ENCODE measurements at regions not wholly inside any gene's neighbourhood (a gene's known extent, or its start where the extent isn't known, plus 50 kb on each side); places are given as distances from the start of the nearest gene placed in this dataset.

DNA sequence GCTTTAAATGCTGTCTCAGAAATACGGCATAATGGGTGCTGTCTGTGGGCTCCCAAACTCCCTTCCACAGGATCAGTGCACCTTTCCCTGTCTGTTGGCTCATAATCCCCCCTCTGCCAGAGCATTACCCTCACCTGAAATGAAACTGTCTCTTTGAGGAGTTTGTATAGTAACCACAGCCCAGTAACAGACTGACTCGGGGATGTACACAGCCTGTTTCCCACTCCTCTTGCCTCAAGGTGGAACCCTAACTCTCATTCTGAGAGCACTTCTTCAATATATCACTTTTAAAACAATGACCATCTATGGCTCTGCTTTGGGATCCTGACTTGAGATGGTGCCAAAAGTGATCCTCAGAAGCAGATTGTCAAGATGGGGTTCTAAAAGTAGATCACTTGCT lies 332.5 kb downstream of the AMY1C start:
- no peak overlapping the region for H3K27ac ChIP-seq (ENCODE audit: low read depth, low read length)
- no peaks in the 10 kb centered on the region for H3K79me2 ChIP-seq (ENCODE audit: control insufficient read depth, insufficient read depth, low read length, unreplicated experiment)
- no peaks in the 10 kb centered on the region for H3K36me3 ChIP-seq (ENCODE audit: insufficient read depth, low read length)
- H3K4me1 ChIP-seq (ENCODE audit: control insufficient read depth, insufficient read depth, low read length, unreplicated experiment) = no peaks in the 10 kb centered on the region
- H2AFZ ChIP-seq (ENCODE audit: low read length, unreplicated experiment) = no peak overlapping the region
- H3K4me3 ChIP-seq (ENCODE audit: low read depth, low read length) = no peak overlapping the region
- no peaks in the 10 kb centered on the region for H3K27me3 ChIP-seq (ENCODE audit: insufficient read depth, low read length)

DNA sequence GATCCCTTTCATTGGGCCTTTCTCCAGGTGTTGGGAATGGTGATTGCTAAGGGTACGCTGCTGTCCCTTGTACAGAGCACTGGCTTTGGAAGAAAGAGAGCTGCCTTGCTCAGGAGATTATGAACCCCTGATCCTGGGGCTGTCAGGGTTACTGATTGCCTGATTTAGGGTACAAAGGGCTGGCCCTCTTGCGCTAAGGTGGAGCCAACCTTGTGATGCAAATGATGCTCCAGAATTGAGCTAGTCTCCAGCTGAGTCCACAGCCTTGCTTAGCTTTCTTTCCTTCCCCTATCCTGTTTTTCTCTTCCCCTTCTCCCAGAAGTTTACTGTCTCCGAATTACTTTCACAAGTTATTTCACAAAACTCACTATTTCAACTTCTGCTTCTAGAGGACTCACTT lies 334.7 kb downstream of the AMY1C start:
- Histone ChIP-seq H3K4me3 (ENCODE audit: low read depth, low read length) (no peak overlapping the region), H2AFZ (ENCODE audit: low read length, unreplicated experiment) (no peak overlapping the region), H3K36me3 (ENCODE audit: insufficient read depth, low read length) (no peaks in the 10 kb centered on the region), H3K4me1 (ENCODE audit: control insufficient read depth, insufficient read depth, low read length, unreplicated experiment) (no peaks in the 10 kb centered on the region), H3K27me3 (ENCODE audit: insufficient read depth, low read length) (no peaks in the 10 kb centered on the region), H3K27ac (ENCODE audit: low read depth, low read length) (no peak overlapping the region), H3K79me2 (ENCODE audit: control insufficient read depth, insufficient read depth, low read length, unreplicated experiment) (no peaks in the 10 kb centered on the region)

DNA sequence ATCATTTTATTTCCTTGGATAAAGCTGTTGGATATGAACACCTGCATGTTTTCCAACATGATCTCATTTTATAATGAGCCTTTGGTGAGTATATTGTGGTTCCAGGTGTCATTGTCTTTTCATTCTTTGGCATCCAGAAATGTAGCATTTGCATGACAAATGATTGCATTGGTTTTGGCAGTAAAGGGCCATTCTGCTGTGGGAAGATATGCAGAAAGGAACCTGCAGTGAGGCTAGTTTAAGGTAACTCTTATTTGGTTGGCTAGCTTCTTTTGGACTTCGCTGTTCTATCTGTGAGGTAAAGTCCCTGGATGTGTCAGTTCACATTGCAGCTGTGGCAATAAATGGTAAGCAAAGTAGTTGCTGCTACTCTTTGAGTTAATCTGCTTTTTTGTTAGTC lies 343.0 kb downstream of the AMY1C start:
- Histone ChIP-seq H3K4me1 (ENCODE audit: control insufficient read depth, insufficient read depth, low read length, unreplicated experiment) (no peaks in the 10 kb centered on the region), H3K27ac (ENCODE audit: low read depth, low read length) (no peak overlapping the region), H3K4me3 (ENCODE audit: low read depth, low read length) (no peak overlapping the region), H3K27me3 (ENCODE audit: insufficient read depth, low read length) (no peaks in the 10 kb centered on the region), H3K36me3 (ENCODE audit: insufficient read depth, low read length) (no peaks in the 10 kb centered on the region), H3K79me2 (ENCODE audit: control insufficient read depth, insufficient read depth, low read length, unreplicated experiment) (no peaks in the 10 kb centered on the region), H2AFZ (ENCODE audit: low read length, unreplicated experiment) (no peak overlapping the region)

DNA sequence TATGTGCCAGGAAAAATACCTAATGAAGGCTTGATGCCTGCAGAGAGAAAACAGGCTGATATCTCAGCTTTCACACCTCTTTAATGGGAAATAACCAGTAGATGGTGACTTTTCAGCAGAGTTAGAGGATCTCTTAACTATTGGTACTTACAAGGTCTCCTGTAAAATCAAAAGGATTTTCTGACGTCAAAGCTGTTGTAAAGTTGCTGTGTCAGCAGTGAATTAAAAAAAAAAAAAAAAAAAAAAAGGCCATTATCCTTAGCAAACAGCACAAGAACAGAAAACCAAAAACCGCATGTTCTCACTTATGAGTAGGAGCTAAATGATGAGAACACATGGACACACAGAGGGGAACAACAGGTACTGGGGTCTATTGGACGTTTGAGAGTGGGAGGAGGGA lies 349.1 kb downstream of the AMY1C start:
- Histone ChIP-seq H3K4me3 (ENCODE audit: low read depth, low read length) (no peak overlapping the region), H3K4me1 (ENCODE audit: control insufficient read depth, insufficient read depth, low read length, unreplicated experiment) (no peaks in the 10 kb centered on the region), H3K27me3 (ENCODE audit: insufficient read depth, low read length) (no peaks in the 10 kb centered on the region), H2AFZ (ENCODE audit: low read length, unreplicated experiment) (no peak overlapping the region), H3K79me2 (ENCODE audit: control insufficient read depth, insufficient read depth, low read length, unreplicated experiment) (no peaks in the 10 kb centered on the region), H3K27ac (ENCODE audit: low read depth, low read length) (no peak overlapping the region), H3K36me3 (ENCODE audit: insufficient read depth, low read length) (no peaks in the 10 kb centered on the region)

DNA sequence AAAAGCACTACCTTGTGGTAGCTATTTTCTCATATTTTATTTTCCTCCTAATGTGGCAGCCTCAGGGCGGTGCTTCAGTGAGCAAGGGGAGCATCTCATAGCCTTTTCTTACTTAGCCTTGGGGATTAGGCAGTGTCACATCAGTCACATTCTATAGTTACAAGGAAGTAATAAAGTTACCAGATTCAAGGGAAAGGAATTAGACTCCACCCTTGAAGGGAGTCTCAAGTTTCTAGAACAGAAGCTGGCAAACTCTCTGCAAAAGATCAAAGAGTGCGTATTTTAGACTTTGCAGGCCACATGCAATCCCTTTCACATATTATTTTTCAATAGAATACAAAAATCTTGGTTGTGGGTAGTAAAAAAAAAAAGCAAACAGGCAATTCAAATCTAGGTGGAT lies 350.4 kb downstream of the AMY1C start:
- Histone ChIP-seq H2AFZ (ENCODE audit: low read length, unreplicated experiment) (no peak overlapping the region), H3K27ac (ENCODE audit: low read depth, low read length) (no peak overlapping the region), H3K4me1 (ENCODE audit: control insufficient read depth, insufficient read depth, low read length, unreplicated experiment) (no peaks in the 10 kb centered on the region), H3K36me3 (ENCODE audit: insufficient read depth, low read length) (no peaks in the 10 kb centered on the region), H3K4me3 (ENCODE audit: low read depth, low read length) (no peak overlapping the region), H3K27me3 (ENCODE audit: insufficient read depth, low read length) (no peaks in the 10 kb centered on the region), H3K79me2 (ENCODE audit: control insufficient read depth, insufficient read depth, low read length, unreplicated experiment) (no peaks in the 10 kb centered on the region)

DNA sequence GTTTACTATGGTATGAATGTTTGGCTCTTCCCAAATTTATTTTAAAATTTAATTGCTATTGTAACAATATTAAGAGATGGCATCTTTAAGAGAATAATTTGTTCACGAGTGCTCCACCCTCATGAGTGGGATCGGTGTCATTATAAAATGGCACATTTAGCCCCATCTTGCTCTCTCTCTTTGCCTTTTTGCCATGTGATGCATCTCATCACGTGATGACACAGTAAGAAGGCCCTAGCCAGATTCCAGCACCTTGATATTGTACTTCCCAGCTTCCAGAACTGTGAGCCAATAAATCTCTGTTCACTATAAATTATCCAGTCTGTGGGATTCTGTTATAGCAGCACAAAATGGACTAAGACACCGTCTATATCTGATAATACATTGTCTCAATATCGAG lies 355.8 kb downstream of the AMY1C start:
- no peak overlapping the region for H2AFZ ChIP-seq (ENCODE audit: low read length, unreplicated experiment)
- H3K27me3 ChIP-seq (ENCODE audit: insufficient read depth, low read length) = no peaks in the 10 kb centered on the region
- H3K4me3 ChIP-seq (ENCODE audit: low read depth, low read length) = no peak overlapping the region
- H3K4me1 ChIP-seq (ENCODE audit: control insufficient read depth, insufficient read depth, low read length, unreplicated experiment) = no peaks in the 10 kb centered on the region
- H3K27ac ChIP-seq (ENCODE audit: low read depth, low read length) = no peak overlapping the region
- H3K79me2 ChIP-seq (ENCODE audit: control insufficient read depth, insufficient read depth, low read length, unreplicated experiment) = no peaks in the 10 kb centered on the region
- H3K36me3 ChIP-seq (ENCODE audit: insufficient read depth, low read length) = no peaks in the 10 kb centered on the region

DNA sequence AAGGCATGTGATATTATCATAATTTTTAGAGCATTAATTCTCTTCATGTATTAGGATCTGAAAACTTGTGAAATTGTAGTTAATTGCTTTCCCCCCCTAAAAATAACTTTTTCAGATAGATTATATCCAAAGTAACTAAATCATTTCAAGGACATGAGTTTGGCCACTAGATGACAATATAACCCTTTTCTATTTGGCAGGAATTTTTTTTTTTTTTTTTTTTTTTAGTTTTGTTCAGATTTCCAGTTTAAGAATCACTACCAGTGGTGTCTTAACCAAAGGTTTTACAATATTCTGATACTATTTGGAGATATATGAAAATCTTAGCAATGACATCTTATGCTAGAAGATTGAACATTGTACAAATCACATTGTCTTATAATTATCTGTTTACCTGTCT lies 370.8 kb downstream of the AMY1C start:
- Histone ChIP-seq H3K36me3 (ENCODE audit: insufficient read depth, low read length) (no peaks in the 10 kb centered on the region), H2AFZ (ENCODE audit: low read length, unreplicated experiment) (no peak overlapping the region), H3K4me3 (ENCODE audit: low read depth, low read length) (no peak overlapping the region), H3K4me1 (ENCODE audit: control insufficient read depth, insufficient read depth, low read length, unreplicated experiment) (no peaks in the 10 kb centered on the region), H3K27me3 (ENCODE audit: insufficient read depth, low read length) (no peaks in the 10 kb centered on the region), H3K79me2 (ENCODE audit: control insufficient read depth, insufficient read depth, low read length, unreplicated experiment) (no peaks in the 10 kb centered on the region), H3K27ac (ENCODE audit: low read depth, low read length) (no peak overlapping the region)

DNA sequence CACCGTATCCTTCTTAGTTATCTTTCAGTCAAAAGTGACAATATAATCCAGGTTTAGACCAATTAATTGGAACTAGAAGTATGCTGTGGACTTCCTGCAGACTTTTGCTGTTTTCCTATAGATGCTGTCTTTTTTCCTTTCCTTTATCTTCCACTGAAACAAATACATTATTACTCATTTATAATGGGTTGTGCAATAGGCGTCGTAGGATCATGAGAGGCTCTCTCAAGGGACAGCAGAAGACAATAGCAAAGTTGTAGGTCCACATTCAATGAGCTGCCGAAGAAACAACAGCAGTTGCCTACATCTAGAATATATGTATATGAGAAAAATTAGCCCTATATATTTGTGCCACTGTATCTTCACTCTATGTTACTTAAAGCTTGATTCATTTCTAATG lies 371.6 kb downstream of the AMY1C start:
- Histone ChIP-seq H3K27me3 (ENCODE audit: insufficient read depth, low read length) (no peaks in the 10 kb centered on the region), H3K4me1 (ENCODE audit: control insufficient read depth, insufficient read depth, low read length, unreplicated experiment) (no peaks in the 10 kb centered on the region), H3K4me3 (ENCODE audit: low read depth, low read length) (no peak overlapping the region), H3K36me3 (ENCODE audit: insufficient read depth, low read length) (no peaks in the 10 kb centered on the region), H3K79me2 (ENCODE audit: control insufficient read depth, insufficient read depth, low read length, unreplicated experiment) (no peaks in the 10 kb centered on the region), H2AFZ (ENCODE audit: low read length, unreplicated experiment) (no peak overlapping the region), H3K27ac (ENCODE audit: low read depth, low read length) (no peak overlapping the region)

DNA sequence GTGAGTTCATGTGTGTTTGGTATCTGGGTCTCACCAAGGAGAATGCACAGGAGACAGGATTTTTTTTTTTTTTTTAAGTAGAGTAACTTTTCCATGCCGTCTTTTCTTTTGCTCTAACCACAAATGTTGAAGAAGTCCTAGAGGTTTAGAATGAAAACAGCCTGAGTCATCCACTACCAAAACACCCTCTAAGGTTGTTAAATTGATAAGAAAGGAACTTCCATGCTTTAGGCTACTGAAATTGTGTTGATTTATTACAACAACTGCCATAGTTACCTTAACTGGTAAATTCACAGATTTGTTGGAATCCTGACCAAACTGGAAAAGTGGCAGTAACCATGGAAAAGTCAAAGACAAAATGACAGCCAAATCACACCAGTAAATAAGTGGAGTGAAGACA lies 375.6 kb downstream of the AMY1C start:
- H3K36me3 ChIP-seq (ENCODE audit: insufficient read depth, low read length) = no peaks in the 10 kb centered on the region
- no peaks in the 10 kb centered on the region for H3K79me2 ChIP-seq (ENCODE audit: control insufficient read depth, insufficient read depth, low read length, unreplicated experiment)
- H2AFZ ChIP-seq (ENCODE audit: low read length, unreplicated experiment) = no peak overlapping the region
- H3K27ac ChIP-seq (ENCODE audit: low read depth, low read length) = no peak overlapping the region
- H3K4me3 ChIP-seq (ENCODE audit: low read depth, low read length) = no peak overlapping the region
- no peaks in the 10 kb centered on the region for H3K4me1 ChIP-seq (ENCODE audit: control insufficient read depth, insufficient read depth, low read length, unreplicated experiment)
- H3K27me3 ChIP-seq (ENCODE audit: insufficient read depth, low read length) = no peaks in the 10 kb centered on the region

DNA sequence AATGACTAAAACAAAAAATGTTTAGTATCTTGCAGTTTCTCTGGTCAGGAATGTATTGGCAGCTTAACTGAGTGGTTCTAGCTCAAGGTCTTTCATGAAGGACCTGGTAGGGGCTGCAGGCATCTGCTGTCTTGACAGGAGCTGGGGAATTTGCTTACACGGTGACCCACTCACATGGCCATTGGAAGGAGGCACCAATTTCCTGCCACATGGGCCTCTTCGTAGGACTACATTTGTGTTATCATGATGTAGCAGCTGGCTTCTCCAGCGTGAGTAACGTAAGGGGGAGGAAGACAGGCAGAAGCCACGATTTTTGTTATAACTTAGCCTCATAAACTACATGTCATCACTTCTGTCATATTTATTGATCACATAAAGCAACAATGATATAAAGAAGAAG lies 376.3 kb downstream of the AMY1C start:
- Histone ChIP-seq H2AFZ (ENCODE audit: low read length, unreplicated experiment) (no peak overlapping the region), H3K4me3 (ENCODE audit: low read depth, low read length) (no peak overlapping the region), H3K79me2 (ENCODE audit: control insufficient read depth, insufficient read depth, low read length, unreplicated experiment) (no peaks in the 10 kb centered on the region), H3K27ac (ENCODE audit: low read depth, low read length) (no peak overlapping the region), H3K36me3 (ENCODE audit: insufficient read depth, low read length) (no peaks in the 10 kb centered on the region), H3K27me3 (ENCODE audit: insufficient read depth, low read length) (no peaks in the 10 kb centered on the region), H3K4me1 (ENCODE audit: control insufficient read depth, insufficient read depth, low read length, unreplicated experiment) (no peaks in the 10 kb centered on the region)

DNA sequence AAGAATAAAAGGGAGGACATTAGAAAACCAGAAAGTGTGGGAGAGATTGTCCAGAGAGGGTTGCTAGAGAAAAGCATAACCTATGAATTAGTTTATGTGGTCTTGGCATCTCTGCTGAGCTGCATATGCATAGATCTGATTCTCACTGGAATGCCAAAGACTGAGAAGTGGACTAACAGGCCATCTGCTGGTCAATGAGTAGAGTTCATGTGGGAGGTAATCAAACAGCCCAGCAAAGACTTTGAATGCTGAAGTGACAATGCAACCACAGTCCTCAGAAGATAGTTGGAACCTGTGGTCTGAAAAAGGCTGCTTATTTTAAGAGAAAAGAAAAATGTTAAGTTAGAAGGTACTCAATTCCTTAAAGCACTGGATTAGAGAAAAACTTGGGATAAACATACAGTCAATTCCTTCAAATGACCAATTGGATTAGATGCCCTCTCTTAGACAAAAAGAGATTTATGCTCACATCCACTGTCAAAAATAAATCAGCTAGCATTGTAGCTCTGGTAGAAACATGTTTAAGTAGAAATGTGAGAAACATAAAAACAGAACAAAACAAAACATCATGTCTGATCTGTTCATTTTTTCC lies 382.8 kb downstream of the AMY1C start:
- Histone ChIP-seq H3K27me3 (ENCODE audit: insufficient read depth, low read length) (no peaks in the 10 kb centered on the region), H3K27ac (ENCODE audit: low read depth, low read length) (no peak overlapping the region), H3K4me1 (ENCODE audit: control insufficient read depth, insufficient read depth, low read length, unreplicated experiment) (no peaks in the 10 kb centered on the region), H3K79me2 (ENCODE audit: control insufficient read depth, insufficient read depth, low read length, unreplicated experiment) (no peaks in the 10 kb centered on the region), H2AFZ (ENCODE audit: low read length, unreplicated experiment) (no peak overlapping the region), H3K36me3 (ENCODE audit: insufficient read depth, low read length) (no peaks in the 10 kb centered on the region), H3K4me3 (ENCODE audit: low read depth, low read length) (no peak overlapping the region)

All from ACC112 (cell line).